ENCODE measurements at regions not wholly inside any gene's neighbourhood (a gene's known extent, or its start where the extent isn't known, plus 50 kb on each side); places are given as distances from the start of the nearest gene placed in this dataset.

- no peak for TF ChIP-seq TSHZ2 (CRISPR knock-in tag; IDR thresholded peaks at IDR 0.05)
- TF ChIP-seq ZFP30 (CRISPR knock-in tag; IDR thresholded peaks at IDR 0.05): no peak
- no peak for TF ChIP-seq ZNF8 (CRISPR knock-in tag; IDR thresholded peaks at IDR 0.05)
- TF ChIP-seq RARB (CRISPR knock-in tag; IDR thresholded peaks at IDR 0.05): no peak
- no peak for ATAC-seq
These were observed 504.4 kb upstream of the WWC1 start for GRCh38 chr5:167786871-167787578.

GRCh38 chr5:167790045-167790444, 501.4 kb upstream of the WWC1 start:
- no peak for ATAC-seq
- TF ChIP-seq PATZ1 (CRISPR knock-in tag; IDR thresholded peaks at IDR 0.05; ENCODE audit: borderline replicate concordance) (no peak), OSR1 (CRISPR knock-in tag; IDR thresholded peaks at IDR 0.05) (no peak), GLIS3 (CRISPR knock-in tag; IDR thresholded peaks at IDR 0.05) (no peak), TCF4 (CRISPR knock-in tag; IDR thresholded peaks at IDR 0.05; ENCODE audit: borderline replicate concordance) (no peak), ESRRG (CRISPR knock-in tag; IDR thresholded peaks at IDR 0.05) (no peak), CSDC2 (CRISPR knock-in tag; IDR thresholded peaks at IDR 0.05) (no peak), ARNTL (CRISPR knock-in tag; IDR thresholded peaks at IDR 0.05; ENCODE audit: borderline replicate concordance, low read depth) (no peak), ZC3H10 (CRISPR knock-in tag; IDR thresholded peaks at IDR 0.05) (no peak), ZFP30 (CRISPR knock-in tag; IDR thresholded peaks at IDR 0.05) (no peak), TSHZ2 (CRISPR knock-in tag; IDR thresholded peaks at IDR 0.05) (no peak), BACH2 (CRISPR knock-in tag; IDR thresholded peaks at IDR 0.05; ENCODE audit: borderline replicate concordance) (no peak), CREB5 (CRISPR knock-in tag; IDR thresholded peaks at IDR 0.05; ENCODE audit: low read depth) (no peak), ZFP3 (CRISPR knock-in tag; IDR thresholded peaks at IDR 0.05) (no peak), ISL1 (CRISPR knock-in tag; IDR thresholded peaks at IDR 0.05) (no peak), RARB (CRISPR knock-in tag; IDR thresholded peaks at IDR 0.05) (no peak)

- no peak for ATAC-seq
- TF ChIP-seq ZNF8 (CRISPR knock-in tag; IDR thresholded peaks at IDR 0.05): no peak
- TF ChIP-seq CREB5 (CRISPR knock-in tag; IDR thresholded peaks at IDR 0.05; ENCODE audit: low read depth): no peak
These were observed 500.8 kb upstream of the WWC1 start for GRCh38 chr5:167790462-167791260.

Measured in SK-N-SH treated with all-trans-retinoic acid at 6 μM for 48 hours (cell line).